Bronchial epithelial cell (primary cell): ENCODE measurements at regions not wholly inside any gene's neighbourhood (a gene's known extent, or its start where the extent isn't known, plus 50 kb on each side); places are given as distances from the start of the nearest gene placed in this dataset.
A peak's percentile ranks its signal among the peaks of the same experiment; 100 is the strongest.

Source experiments
- DNase-seq: peaks from one replicate; pipeline ENCODE4 v3.0.0-alpha.2; 2010; ENCODE audit warnings: low read depth
- FAIRE-seq: peaks from 2 replicates; lab custom pipeline; 2011; peaks lifted over from hg19 to GRCh38; lab: Jason Lieb, UNC
- H3K27me3 ChIP-seq: 2 replicates; pipeline ENCODE4 v1.5.1; 2011; ENCODE audit warnings: low read length; ENCODE audit not compliant: control insufficient read depth, insufficient read depth
- H3K36me3 ChIP-seq: 2 replicates; pipeline ENCODE4 v1.5.1; 2011; ENCODE audit warnings: low read length; ENCODE audit not compliant: control insufficient read depth, insufficient read depth
- H3K4me3 ChIP-seq: 2 replicates; pipeline ENCODE4 v1.5.1; 2011; ENCODE audit warnings: mild to moderate bottlenecking, low read depth, low read length, control low read depth
- TF ChIP-seq, protein P1 (sequence below): IDR thresholded peaks from 2 replicates; pipeline ENCODE4 v1.5.1; 2011; ENCODE audit warnings: mild to moderate bottlenecking, moderate library complexity, low read length, control low read depth, inconsistent platforms; ENCODE audit not compliant: insufficient read depth, severe bottlenecking

GRCh38 chr6:48031711-48032110 lies 79.3 kb downstream of the PTCHD4 start:
- FAIRE-seq, result no peak
- TF ChIP-seq, protein P1, sequence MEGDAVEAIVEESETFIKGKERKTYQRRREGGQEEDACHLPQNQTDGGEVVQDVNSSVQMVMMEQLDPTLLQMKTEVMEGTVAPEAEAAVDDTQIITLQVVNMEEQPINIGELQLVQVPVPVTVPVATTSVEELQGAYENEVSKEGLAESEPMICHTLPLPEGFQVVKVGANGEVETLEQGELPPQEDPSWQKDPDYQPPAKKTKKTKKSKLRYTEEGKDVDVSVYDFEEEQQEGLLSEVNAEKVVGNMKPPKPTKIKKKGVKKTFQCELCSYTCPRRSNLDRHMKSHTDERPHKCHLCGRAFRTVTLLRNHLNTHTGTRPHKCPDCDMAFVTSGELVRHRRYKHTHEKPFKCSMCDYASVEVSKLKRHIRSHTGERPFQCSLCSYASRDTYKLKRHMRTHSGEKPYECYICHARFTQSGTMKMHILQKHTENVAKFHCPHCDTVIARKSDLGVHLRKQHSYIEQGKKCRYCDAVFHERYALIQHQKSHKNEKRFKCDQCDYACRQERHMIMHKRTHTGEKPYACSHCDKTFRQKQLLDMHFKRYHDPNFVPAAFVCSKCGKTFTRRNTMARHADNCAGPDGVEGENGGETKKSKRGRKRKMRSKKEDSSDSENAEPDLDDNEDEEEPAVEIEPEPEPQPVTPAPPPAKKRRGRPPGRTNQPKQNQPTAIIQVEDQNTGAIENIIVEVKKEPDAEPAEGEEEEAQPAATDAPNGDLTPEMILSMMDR, result no peak

GRCh38 chr6:48027704-48028435 lies 83.1 kb downstream of the PTCHD4 start:
- TF ChIP-seq, protein P1, result no peak
- no peak overlapping the region for H3K4me3 ChIP-seq
- H3K27me3 ChIP-seq, result no peaks in the 10 kb centered on the region
- H3K36me3 ChIP-seq, result no peaks in the 10 kb centered on the region
- DNase-seq, result peak; percentile 46
- FAIRE-seq, result no peak

More at GRCh38 chr6:48031711-48032110, 79.3 kb downstream of the PTCHD4 start:
- Histone ChIP-seq H3K27me3 (no peaks in the 10 kb centered on the region), H3K4me3 (no peak overlapping the region), H3K36me3 (no peaks in the 10 kb centered on the region)
- DNase-seq, result no peak

DNA sequence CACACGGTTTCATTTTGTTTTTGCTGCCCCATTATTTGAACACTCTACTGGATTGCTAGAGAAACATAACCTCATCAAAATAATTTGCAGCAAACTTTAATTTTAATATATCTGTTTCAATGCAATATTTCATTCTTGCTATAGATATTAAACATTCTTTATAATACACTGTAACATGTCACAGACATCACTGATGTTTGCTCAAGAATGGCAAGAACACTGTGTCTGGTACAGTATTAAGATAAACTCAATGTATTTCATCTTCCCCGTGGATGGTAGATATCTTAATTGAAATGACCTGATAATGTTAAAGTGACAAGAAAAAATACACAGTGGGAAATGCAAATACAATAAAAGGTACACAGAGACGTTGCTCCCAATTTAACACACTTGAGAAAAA lies 86.0 kb downstream of the PTCHD4 start:
- H3K27me3 ChIP-seq, result no peaks in the 10 kb centered on the region
- no peak for FAIRE-seq
- H3K4me3 ChIP-seq, result no peak overlapping the region
- no peaks in the 10 kb centered on the region for H3K36me3 ChIP-seq
- no peak for DNase-seq
- TF ChIP-seq, protein P1, result no peak

DNA sequence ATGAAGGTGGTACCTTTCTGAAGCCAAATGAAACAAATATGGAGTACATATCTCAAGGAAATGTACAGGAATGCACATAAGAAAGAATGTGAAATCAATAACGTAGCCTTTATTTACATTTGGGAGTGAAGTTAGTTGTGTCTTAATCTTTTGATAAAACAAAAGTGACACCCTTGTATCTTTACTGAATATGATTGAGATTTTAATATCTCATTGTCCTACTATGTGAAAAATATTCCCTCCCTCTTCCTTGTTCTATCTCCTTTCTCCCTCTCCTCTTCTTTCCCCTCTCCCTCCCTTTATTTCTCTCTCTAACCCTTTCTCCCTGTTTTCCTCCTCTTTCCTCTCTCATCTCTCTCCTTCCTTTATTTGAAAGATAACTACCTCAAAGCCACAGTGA lies 89.1 kb downstream of the PTCHD4 start:
- no peak overlapping the region for H3K4me3 ChIP-seq
- FAIRE-seq (no peak), DNase-seq (no peak)
- TF ChIP-seq, protein P1, result no peak
- H3K27me3 ChIP-seq, result no peaks in the 10 kb centered on the region
- no peaks in the 10 kb centered on the region for H3K36me3 ChIP-seq

GRCh38 chr6:48016020-48016755 lies 94.8 kb downstream of the PTCHD4 start:
- FAIRE-seq (no peak), DNase-seq (peak; percentile 15)
- H3K36me3 ChIP-seq, result no peaks in the 10 kb centered on the region
- TF ChIP-seq, protein P1, result no peak
- H3K4me3 ChIP-seq, result no peak overlapping the region
- H3K27me3 ChIP-seq, result no peaks in the 10 kb centered on the region
